Psoas muscle (tissue), 7 donors: ENCODE measurements at regions not wholly inside any gene's neighbourhood (a gene's known extent, or its start where the extent isn't known, plus 50 kb on each side); places are given as distances from the start of the nearest gene placed in this dataset.

Experiments used
- ATAC-seq, 4 donors: fragments of 200-7000 bp; cut with Tn5 transposase; one replicate each; pipeline ENCODE4 v1.9.1; 2020; ENCODE audit warnings: moderate library complexity in 3 of 4, mild to moderate bottlenecking in 2 of 4
- DNase-seq, 2 donors: peaks; one replicate each; pipeline ENCODE4 v3.0.0-alpha.2; 2020
- H3K27ac ChIP-seq: fragments of 200-600 bp; one replicate; pipeline ENCODE4 v1.8.0; 2022
- H3K27me3 ChIP-seq, 3 donors: fragments of 200-600 bp in 1 of 3; one replicate each; pipeline versions ENCODE4 v1.6.1 to v1.8.0; 2013 to 2022; ENCODE audit warnings: low read length in 2 of 3, mild to moderate bottlenecking in 2 of 3, moderate library complexity in 1 of 3; ENCODE audit not compliant: insufficient read depth in 3 of 3
- H3K36me3 ChIP-seq, 2 donors: fragments of 200-600 bp in 1 of 2; one replicate each; pipeline versions ENCODE4 v1.6.1 to v1.8.0; 2013 to 2022; ENCODE audit warnings: low read depth in 1 of 2, mild to moderate bottlenecking in 1 of 2, moderate library complexity in 1 of 2; ENCODE audit not compliant: insufficient read depth in 1 of 2
- H3K4me1 ChIP-seq: fragments of 200-600 bp; one replicate; pipeline ENCODE4 v1.8.0; 2022
- H3K4me3 ChIP-seq: fragments of 200-600 bp; one replicate; pipeline ENCODE4 v1.8.0; 2022; ENCODE audit warnings: mild to moderate bottlenecking
- H3K9me3 ChIP-seq: fragments of 200-600 bp; one replicate; pipeline ENCODE4 v1.8.0; 2022
- WGBS, 3 donors: extraction: QIAGEN DNeasy Blood & Tissue Kit; methylation state at CpG; one replicate each; pipeline versions ENCODE4 v1.1.6 to v1.1.7; 2013; 5-methylcytosine and 5-hydroxymethylcytosine counted together
- intact Hi-C, 2 donors: fragments of 100-400 bp; cut with DNase I; formaldehyde crosslinking; loops; one replicate each; pipeline versions ENCODE4 v1.11.0 to v1.14.2; 2022
- TF ChIP-seq, protein P1 (sequence below): fragments of 200-600 bp; IDR thresholded peaks from one replicate; pipeline ENCODE4 v1.8.0; 2022; ENCODE audit warnings: antibody characterized with exemption
- donor health status: healthy with polysubstance abuse.
- donor health status: DM: no; HTN: no; CAD: no; lungs with moderate emphysema.
- donor health status: Bipolar disorder and iron deficiency.
- donor health status: healthy.
- donor health status: DM: yes; HTN: yes; CAD: no.
- donor health status: DM: no; HTN: no; CAD: no.
- donor health status: DM: yes; HTN: yes; CAD: no.

DNA sequence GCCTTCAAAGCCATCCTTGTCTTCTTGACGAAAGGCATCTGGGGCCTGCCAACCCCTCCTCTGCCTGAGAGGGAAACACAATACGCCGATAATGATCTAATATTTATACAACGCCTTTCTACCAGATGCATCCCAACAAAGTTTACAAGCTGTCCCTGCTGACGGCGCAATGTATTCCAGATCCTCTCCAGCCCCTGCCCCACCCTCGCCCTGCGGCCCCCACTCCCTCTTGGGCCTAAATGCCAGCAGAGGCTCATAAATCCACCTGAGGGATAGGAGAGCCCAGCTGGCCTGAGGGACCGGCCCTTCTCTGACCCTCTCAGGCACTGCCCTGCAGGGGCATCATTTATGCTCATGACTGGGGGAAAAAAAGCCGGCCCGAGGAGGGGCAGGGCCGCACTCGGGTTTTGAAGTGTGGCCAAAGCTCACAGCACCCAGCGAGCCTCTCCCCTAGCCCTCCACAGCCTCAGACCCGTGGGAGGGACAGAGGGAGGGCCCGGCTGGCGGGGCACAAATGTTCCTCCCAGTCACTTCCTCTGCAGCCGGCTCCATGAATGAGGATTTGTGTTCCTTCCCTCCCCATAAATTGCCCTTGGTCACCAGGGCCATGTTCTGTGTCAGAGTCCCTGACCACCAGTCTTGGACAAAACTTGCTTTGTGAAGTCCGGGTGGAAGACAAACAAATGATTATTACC lies 140.3 kb downstream of the FOXD2 start:
- TF ChIP-seq, protein P1, sequence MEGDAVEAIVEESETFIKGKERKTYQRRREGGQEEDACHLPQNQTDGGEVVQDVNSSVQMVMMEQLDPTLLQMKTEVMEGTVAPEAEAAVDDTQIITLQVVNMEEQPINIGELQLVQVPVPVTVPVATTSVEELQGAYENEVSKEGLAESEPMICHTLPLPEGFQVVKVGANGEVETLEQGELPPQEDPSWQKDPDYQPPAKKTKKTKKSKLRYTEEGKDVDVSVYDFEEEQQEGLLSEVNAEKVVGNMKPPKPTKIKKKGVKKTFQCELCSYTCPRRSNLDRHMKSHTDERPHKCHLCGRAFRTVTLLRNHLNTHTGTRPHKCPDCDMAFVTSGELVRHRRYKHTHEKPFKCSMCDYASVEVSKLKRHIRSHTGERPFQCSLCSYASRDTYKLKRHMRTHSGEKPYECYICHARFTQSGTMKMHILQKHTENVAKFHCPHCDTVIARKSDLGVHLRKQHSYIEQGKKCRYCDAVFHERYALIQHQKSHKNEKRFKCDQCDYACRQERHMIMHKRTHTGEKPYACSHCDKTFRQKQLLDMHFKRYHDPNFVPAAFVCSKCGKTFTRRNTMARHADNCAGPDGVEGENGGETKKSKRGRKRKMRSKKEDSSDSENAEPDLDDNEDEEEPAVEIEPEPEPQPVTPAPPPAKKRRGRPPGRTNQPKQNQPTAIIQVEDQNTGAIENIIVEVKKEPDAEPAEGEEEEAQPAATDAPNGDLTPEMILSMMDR = no peak
- DNase-seq (no peak), ATAC-seq (no peak)
- WGBS, 3 donors = 31 to 41% (median 33%) methylated on average over 18 to 19 of the region's 19 CpGs
- Histone ChIP-seq H3K27ac (no peak overlapping the region), H3K9me3 (no peaks in the 10 kb centered on the region), H3K4me3 (no peak overlapping the region), H3K4me1 (no peaks in the 10 kb centered on the region), H3K36me3 (no peaks in the 10 kb centered on the region), H3K27me3 (peaks cover 0 to 30% (median 2%) of the 10 kb centered on the region in 3 donors)
- intact Hi-C loops = no loop called here

DNA sequence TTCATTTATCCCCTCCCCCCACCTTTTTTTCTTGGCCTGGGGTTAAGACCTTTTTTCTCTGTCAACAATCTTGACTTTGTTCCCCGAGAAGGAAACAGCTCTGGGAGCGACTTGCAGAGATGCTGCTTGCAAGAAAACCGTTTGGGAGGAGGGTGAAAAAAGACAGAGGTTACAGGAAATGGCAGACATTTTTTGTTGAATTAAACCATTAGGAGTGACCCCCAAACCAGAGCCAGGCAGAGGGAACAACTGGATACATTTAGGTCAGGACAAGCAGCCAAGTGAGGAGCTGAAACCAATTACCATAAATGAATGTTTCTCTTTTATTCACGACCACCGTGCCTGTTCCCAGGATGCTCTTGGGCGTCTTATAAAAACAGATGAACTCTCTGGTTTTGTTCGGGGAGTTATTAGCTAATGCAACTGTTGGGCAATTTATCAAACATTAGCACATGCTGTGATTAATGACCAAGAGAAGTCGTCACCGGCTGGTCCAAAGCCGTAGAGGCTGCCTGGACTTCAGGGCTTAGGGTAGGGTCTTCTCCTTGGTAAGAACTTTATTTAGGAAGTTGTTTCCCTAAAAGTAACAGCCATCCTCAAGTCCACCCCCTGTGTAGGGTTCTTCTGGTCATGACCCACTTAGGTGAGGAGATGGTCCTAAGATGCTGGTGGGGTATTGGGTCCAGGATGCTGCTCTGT lies 141.0 kb downstream of the FOXD2 start:
- Histone ChIP-seq H3K27ac (no peak overlapping the region), H3K4me1 (no peaks in the 10 kb centered on the region), H3K27me3 (peaks cover 0 to 29% (median 2%) of the 10 kb centered on the region in 3 donors), H3K4me3 (no peak overlapping the region), H3K9me3 (no peaks in the 10 kb centered on the region), H3K36me3 (no peaks in the 10 kb centered on the region)
- no peak for DNase-seq
- intact Hi-C loops = no loop called here
- WGBS, 3 donors = 17 to 35% (median 29%) methylated on average over 10 of the region's 10 CpGs
- no peak for ATAC-seq
- TF ChIP-seq, protein P1 = no peak

DNA sequence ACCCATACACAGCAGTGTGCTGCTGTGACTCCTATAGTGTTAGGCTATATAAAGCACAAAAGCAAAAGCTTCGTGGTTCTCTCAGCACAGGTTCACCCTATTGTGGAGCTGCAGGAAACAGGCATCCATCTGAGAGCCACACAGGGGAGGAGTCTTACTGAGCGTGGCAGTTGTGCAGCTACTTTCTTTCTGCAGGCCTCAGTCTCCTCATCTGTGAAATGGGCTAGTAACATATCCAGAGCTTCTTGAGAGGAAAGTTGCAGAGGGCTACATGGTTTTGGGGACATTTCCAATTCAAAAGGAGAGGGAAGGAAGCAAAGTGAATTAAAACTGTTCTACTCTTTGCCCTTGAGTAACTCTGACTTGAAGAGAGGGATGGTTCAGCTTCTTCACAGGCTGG lies 142.0 kb downstream of the FOXD2 start:
- 70 to 87% (median 79%) methylated on average over 2 of the region's 2 CpGs for WGBS, 3 donors

DNA sequence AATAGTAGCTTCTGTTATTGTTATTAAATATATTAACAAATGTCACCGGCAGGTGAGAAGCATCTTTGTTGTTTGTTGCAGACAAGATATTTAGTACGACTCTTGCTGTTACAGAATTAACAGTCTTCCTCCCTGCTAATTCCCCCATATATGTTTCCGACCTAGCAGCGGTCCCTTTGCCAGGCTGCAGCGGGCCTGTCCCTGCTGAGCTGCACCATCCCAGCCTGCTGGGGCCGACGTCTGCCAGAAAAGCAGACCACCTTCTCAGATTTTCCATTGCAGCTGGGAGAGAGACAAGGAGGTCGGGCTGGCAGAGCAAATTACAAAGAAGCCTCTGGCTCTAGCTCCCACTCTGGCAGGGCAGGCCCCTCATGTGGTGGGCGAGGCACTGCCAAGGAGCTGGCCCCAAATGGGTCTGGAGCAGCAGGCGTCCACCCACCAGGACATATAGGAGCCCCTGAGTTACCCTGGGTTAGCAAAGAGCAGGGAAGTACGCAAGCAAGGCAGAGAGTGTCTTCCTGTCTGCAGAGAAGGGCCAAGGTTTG lies 142.7 kb downstream of the FOXD2 start:
- Histone ChIP-seq H3K4me1 (no peaks in the 10 kb centered on the region), H3K27ac (no peak overlapping the region), H3K27me3 (peaks cover 0 to 27% (median 0%) of the 10 kb centered on the region in 3 donors), H3K9me3 (no peaks in the 10 kb centered on the region), H3K4me3 (no peak overlapping the region), H3K36me3 (no peaks in the 10 kb centered on the region)
- 64 to 66% (median 65%) methylated on average over 11 of the region's 11 CpGs for WGBS, 3 donors
- ATAC-seq (no peak), DNase-seq (no peak)
- TF ChIP-seq, protein P1 = no peak
- intact Hi-C loops = no loop called here

More for the DNA sequence above, 142.0 kb downstream of the FOXD2 start:
- H3K9me3 ChIP-seq = no peaks in the 10 kb centered on the region
- intact Hi-C loops = no loop called here
- H3K27ac ChIP-seq = no peak overlapping the region
- DNase-seq (no peak), ATAC-seq (no peak)
- H3K4me1 ChIP-seq = no peaks in the 10 kb centered on the region
- no peak overlapping the region for H3K4me3 ChIP-seq
- TF ChIP-seq, protein P1 = no peak
- H3K27me3 ChIP-seq = peaks cover 0 to 28% (median 2%) of the 10 kb centered on the region in 3 donors
- H3K36me3 ChIP-seq = no peaks in the 10 kb centered on the region
